Neural cell (in vitro differentiated cells): ENCODE measurements at regions not wholly inside any gene's neighbourhood (a gene's known extent, or its start where the extent isn't known, plus 50 kb on each side); places are given as distances from the start of the nearest gene placed in this dataset.

Experiments used
- H2AFZ ChIP-seq: fragments of 200-600, 300-800 bp; sonication (generic), shearing (Covaris generic); 2 replicates; pipeline ENCODE4 v1.6.0; 2014; ENCODE audit warnings: low read depth, mild to moderate bottlenecking, antibody characterized with exemption, low read length, moderate library complexity
- H3F3A ChIP-seq: fragments of 200-600 bp; shearing (Covaris generic); 2 replicates; pipeline ENCODE4 v1.6.1; 2016; ENCODE audit warnings: mild to moderate bottlenecking, moderate library complexity, mixed read lengths, antibody characterized with exemption, low read length; ENCODE audit not compliant: insufficient read depth, poor library complexity, severe bottlenecking
- H3K27ac ChIP-seq: fragments of 200-600, 300-800 bp; sonication (generic), shearing (Covaris generic); 2 replicates; pipeline ENCODE4 v1.5.1; 2014; ENCODE audit warnings: mild to moderate bottlenecking, low read length, moderate library complexity
- H3K27me3 ChIP-seq: fragments of 300-800, 200-600 bp; sonication (generic), shearing (Covaris generic); 2 replicates; pipeline ENCODE4 v1.6.0; 2014; ENCODE audit warnings: mild to moderate bottlenecking, low read depth, low read length, moderate library complexity; ENCODE audit not compliant: insufficient read depth
- H3K36me3 ChIP-seq: fragments of 300-800, 200-600 bp; sonication (generic), shearing (Covaris generic); 2 replicates; pipeline ENCODE4 v1.5.1; 2014; ENCODE audit warnings: mild to moderate bottlenecking, antibody characterized with exemption, low read length, moderate library complexity; ENCODE audit not compliant: insufficient read depth
- H3K4me2 ChIP-seq: fragments of 300-800, 200-600 bp; sonication (generic), shearing (Covaris generic); 2 replicates; pipeline ENCODE4 v1.6.0; 2014; ENCODE audit warnings: mild to moderate bottlenecking, low read length
- H3K4me3 ChIP-seq: fragments of 300-800, 200-600 bp; sonication (generic), shearing (Covaris generic); 2 replicates; pipeline ENCODE4 v1.5.1; 2014; ENCODE audit warnings: mild to moderate bottlenecking, low read length, moderate library complexity
- H3K79me2 ChIP-seq: fragments of 200-600 bp; shearing (Covaris generic); replicated peaks from 2 replicates; pipeline ENCODE4 v1.6.0; 2014; ENCODE audit warnings: mild to moderate bottlenecking, low read length, moderate library complexity; ENCODE audit not compliant: insufficient read depth
- H3K9ac ChIP-seq: fragments of 300-800, 200-600 bp; sonication (generic), shearing (Covaris generic); 2 replicates; pipeline ENCODE4 v1.6.1; 2016; ENCODE audit warnings: mild to moderate bottlenecking, low read length, mixed read lengths
- H3K9me2 ChIP-seq: fragments of 200-600 bp; shearing (Covaris generic); 2 replicates; pipeline ENCODE4 v1.6.1; 2016; ENCODE audit warnings: mild to moderate bottlenecking, low read length, mixed read lengths; ENCODE audit not compliant: insufficient read depth
- H3K9me3 ChIP-seq: fragments of 200-600, 300-800 bp; sonication (generic), shearing (Covaris generic); 2 replicates; pipeline ENCODE4 v1.6.1; 2016; ENCODE audit warnings: mild to moderate bottlenecking, mixed run types, low read length, moderate library complexity, mixed read lengths
- H4K20me1 ChIP-seq: fragments of 200-600 bp; shearing (Covaris generic); 2 replicates; pipeline ENCODE4 v1.6.1; 2016; ENCODE audit warnings: mild to moderate bottlenecking, mixed run types; ENCODE audit not compliant: insufficient read depth
- EP300 ChIP-seq: fragments of 450-650 bp; conservative IDR thresholded peaks from 2 replicates; pipeline ENCODE4 v1.6.1; 2014; ENCODE audit warnings: antibody characterized with exemption, mild to moderate bottlenecking, moderate library complexity; ENCODE audit not compliant: poor library complexity, severe bottlenecking
- EZH2 ChIP-seq: fragments of 200-600, 300-800 bp; shearing (Covaris generic), sonication (generic); IDR thresholded peaks from 2 replicates; pipeline ENCODE4 v1.6.1; 2014; ENCODE audit warnings: antibody characterized with exemption, low read length, borderline replicate concordance, mild to moderate bottlenecking; ENCODE audit not compliant: insufficient read depth, poor library complexity, severe bottlenecking
- MXI1 ChIP-seq: fragments of 450-650 bp; conservative IDR thresholded peaks from 2 replicates; pipeline ENCODE4 v1.6.1; 2014; ENCODE audit warnings: antibody characterized with exemption, mild to moderate bottlenecking; ENCODE audit not compliant: poor library complexity, severe bottlenecking
- POLR2AphosphoS5 ChIP-seq: IDR thresholded peaks from 2 replicates; pipeline ENCODE4 v1.6.1; 2012
- RAD21 ChIP-seq: fragments of 450-650 bp; conservative IDR thresholded peaks from 2 replicates; pipeline ENCODE4 v1.6.1; 2014; ENCODE audit warnings: antibody characterized with exemption, mild to moderate bottlenecking, moderate library complexity
- SMC3 ChIP-seq: fragments of 450-650 bp; conservative IDR thresholded peaks from 2 replicates; pipeline ENCODE4 v1.6.1; 2014; ENCODE audit warnings: antibody characterized with exemption, mild to moderate bottlenecking, moderate library complexity; ENCODE audit not compliant: poor library complexity
- TAF1 ChIP-seq: IDR thresholded peaks from 2 replicates; pipeline ENCODE4 v1.6.1; 2012; ENCODE audit warnings: low read depth
- TF ChIP-seq, protein P1 (sequence below): fragments of 450-650 bp; IDR thresholded peaks from 2 replicates; pipeline ENCODE4 v1.5.1; 2014; ENCODE audit warnings: antibody characterized with exemption, mild to moderate bottlenecking, moderate library complexity; ENCODE audit not compliant: poor library complexity, severe bottlenecking
- TF ChIP-seq, protein P2 (sequence below): IDR thresholded peaks from 2 replicates; pipeline ENCODE4 v1.6.1; 2012; ENCODE audit warnings: borderline replicate concordance

DNA sequence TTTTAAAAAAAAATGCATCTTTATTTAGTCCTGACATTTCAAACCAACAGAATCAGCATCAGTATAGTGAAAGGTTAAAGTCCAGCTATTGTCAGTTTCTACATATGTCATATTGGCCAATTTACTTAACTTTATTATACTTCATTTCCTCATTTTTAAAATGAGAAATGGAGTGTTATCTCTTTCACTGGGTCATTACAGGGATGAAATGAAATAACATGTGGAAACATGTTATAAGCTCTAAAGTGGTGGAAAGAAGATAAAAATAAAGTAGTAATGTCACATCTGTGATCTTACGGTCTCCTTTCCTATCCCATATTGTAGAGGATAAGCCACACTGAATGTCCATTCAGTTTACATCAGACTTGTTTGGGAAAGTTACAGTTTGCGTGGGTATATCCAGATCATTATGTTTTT, 780.1 kb downstream of the TUSC7 start:
- no peak overlapping the region for H2AFZ ChIP-seq
- H3K4me2 ChIP-seq: no peak overlapping the region
- no peaks in the 10 kb centered on the region for H3K9me3 ChIP-seq
- no peaks in the 10 kb centered on the region for H3K36me3 ChIP-seq
- H3K9ac ChIP-seq: no peak overlapping the region
- H3K79me2 ChIP-seq: no peaks in the 10 kb centered on the region
- H3K4me3 ChIP-seq: no peak overlapping the region
- H3F3A ChIP-seq: peaks cover 14% of the 10 kb centered on the region
- H3K9me2 ChIP-seq: no peaks in the 10 kb centered on the region
- TF ChIP-seq TAF1 (no peak), MXI1 (no peak), SMC3 (no peak), RAD21 (no peak), EP300 (no peak), POLR2AphosphoS5 (no peak)
- TF ChIP-seq, protein P1, sequence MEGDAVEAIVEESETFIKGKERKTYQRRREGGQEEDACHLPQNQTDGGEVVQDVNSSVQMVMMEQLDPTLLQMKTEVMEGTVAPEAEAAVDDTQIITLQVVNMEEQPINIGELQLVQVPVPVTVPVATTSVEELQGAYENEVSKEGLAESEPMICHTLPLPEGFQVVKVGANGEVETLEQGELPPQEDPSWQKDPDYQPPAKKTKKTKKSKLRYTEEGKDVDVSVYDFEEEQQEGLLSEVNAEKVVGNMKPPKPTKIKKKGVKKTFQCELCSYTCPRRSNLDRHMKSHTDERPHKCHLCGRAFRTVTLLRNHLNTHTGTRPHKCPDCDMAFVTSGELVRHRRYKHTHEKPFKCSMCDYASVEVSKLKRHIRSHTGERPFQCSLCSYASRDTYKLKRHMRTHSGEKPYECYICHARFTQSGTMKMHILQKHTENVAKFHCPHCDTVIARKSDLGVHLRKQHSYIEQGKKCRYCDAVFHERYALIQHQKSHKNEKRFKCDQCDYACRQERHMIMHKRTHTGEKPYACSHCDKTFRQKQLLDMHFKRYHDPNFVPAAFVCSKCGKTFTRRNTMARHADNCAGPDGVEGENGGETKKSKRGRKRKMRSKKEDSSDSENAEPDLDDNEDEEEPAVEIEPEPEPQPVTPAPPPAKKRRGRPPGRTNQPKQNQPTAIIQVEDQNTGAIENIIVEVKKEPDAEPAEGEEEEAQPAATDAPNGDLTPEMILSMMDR: no peak
- TF ChIP-seq, protein P2, sequence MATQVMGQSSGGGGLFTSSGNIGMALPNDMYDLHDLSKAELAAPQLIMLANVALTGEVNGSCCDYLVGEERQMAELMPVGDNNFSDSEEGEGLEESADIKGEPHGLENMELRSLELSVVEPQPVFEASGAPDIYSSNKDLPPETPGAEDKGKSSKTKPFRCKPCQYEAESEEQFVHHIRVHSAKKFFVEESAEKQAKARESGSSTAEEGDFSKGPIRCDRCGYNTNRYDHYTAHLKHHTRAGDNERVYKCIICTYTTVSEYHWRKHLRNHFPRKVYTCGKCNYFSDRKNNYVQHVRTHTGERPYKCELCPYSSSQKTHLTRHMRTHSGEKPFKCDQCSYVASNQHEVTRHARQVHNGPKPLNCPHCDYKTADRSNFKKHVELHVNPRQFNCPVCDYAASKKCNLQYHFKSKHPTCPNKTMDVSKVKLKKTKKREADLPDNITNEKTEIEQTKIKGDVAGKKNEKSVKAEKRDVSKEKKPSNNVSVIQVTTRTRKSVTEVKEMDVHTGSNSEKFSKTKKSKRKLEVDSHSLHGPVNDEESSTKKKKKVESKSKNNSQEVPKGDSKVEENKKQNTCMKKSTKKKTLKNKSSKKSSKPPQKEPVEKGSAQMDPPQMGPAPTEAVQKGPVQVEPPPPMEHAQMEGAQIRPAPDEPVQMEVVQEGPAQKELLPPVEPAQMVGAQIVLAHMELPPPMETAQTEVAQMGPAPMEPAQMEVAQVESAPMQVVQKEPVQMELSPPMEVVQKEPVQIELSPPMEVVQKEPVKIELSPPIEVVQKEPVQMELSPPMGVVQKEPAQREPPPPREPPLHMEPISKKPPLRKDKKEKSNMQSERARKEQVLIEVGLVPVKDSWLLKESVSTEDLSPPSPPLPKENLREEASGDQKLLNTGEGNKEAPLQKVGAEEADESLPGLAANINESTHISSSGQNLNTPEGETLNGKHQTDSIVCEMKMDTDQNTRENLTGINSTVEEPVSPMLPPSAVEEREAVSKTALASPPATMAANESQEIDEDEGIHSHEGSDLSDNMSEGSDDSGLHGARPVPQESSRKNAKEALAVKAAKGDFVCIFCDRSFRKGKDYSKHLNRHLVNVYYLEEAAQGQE: no peak
- H3K27ac ChIP-seq: no peak overlapping the region
- H3K27me3 ChIP-seq: no peaks in the 10 kb centered on the region
- H4K20me1 ChIP-seq: no peaks in the 10 kb centered on the region

DNA sequence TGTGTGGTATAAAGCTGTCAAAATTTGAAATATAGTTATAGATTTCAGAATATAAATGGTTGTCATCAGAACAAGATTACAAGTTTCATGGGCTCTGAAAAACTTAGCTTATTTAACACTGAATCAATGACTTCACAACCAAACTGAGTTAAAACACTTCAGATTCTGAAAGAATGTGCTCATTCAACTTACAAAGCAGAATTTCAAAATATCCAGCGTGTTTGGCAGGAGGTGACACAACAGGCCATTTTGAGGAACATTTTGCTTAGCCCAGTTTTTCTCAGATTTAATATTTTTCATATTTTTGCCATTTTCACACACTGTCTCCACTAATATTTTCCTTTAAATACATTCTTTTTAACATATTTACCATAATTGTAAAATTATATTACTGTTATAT, 781.1 kb downstream of the TUSC7 start:
- Histone ChIP-seq H3K27ac (no peak overlapping the region), H3K9me3 (no peaks in the 10 kb centered on the region), H3K36me3 (no peaks in the 10 kb centered on the region), H3K9ac (no peak overlapping the region), H3K4me3 (no peak overlapping the region), H2AFZ (no peak overlapping the region), H3F3A (peaks cover 11% of the 10 kb centered on the region), H3K9me2 (no peaks in the 10 kb centered on the region), H4K20me1 (no peaks in the 10 kb centered on the region), H3K4me2 (no peak overlapping the region), H3K27me3 (no peaks in the 10 kb centered on the region), H3K79me2 (no peaks in the 10 kb centered on the region)
- TF ChIP-seq, protein P1: no peak
- TF ChIP-seq EP300 (no peak), SMC3 (no peak), POLR2AphosphoS5 (no peak), TAF1 (no peak), MXI1 (no peak), EZH2 (no peak), RAD21 (no peak)
- TF ChIP-seq, protein P2: no peak
